ENCODE measurements at regions not wholly inside any gene's neighbourhood (a gene's known extent, or its start where the extent isn't known, plus 50 kb on each side); places are given as distances from the start of the nearest gene placed in this dataset.

- no peak for DNase-seq
These were observed 180.8 kb downstream of the HS3ST3B1 start for GRCh38 chr17:14481664-14482063.

- no peak for DNase-seq
These were observed 173.7 kb downstream of the HS3ST3B1 start for GRCh38 chr17:14474591-14474990.

GRCh38 chr17:14471052-14471451, 170.2 kb downstream of the HS3ST3B1 start:
- no peak for DNase-seq

GRCh38 chr17:14470417-14470816, 169.5 kb downstream of the HS3ST3B1 start:
- DNase-seq = no peak

GRCh38 chr17:14469971-14470370, 169.1 kb downstream of the HS3ST3B1 start:
- no peak for DNase-seq

- no peak for DNase-seq
These were observed 168.0 kb downstream of the HS3ST3B1 start for GRCh38 chr17:14468858-14469257.

- no peak for DNase-seq
These were observed 160.3 kb downstream of the HS3ST3B1 start for GRCh38 chr17:14461227-14461548.

- DNase-seq = no peak
These were observed 159.8 kb downstream of the HS3ST3B1 start for GRCh38 chr17:14460516-14461226.

GRCh38 chr17:14459955-14460354, 159.1 kb downstream of the HS3ST3B1 start:
- no peak for DNase-seq

- no peak for DNase-seq
These were observed 157.8 kb downstream of the HS3ST3B1 start for GRCh38 chr17:14458724-14459123.

- no peak for DNase-seq
These were observed 153.9 kb downstream of the HS3ST3B1 start for GRCh38 chr17:14454746-14455145.

- no peak for DNase-seq
These were observed 152.0 kb downstream of the HS3ST3B1 start for GRCh38 chr17:14452856-14453255.

GRCh38 chr17:14451729-14452191, 150.9 kb downstream of the HS3ST3B1 start:
- DNase-seq = no peak

- DNase-seq = no peak
These were observed 147.9 kb downstream of the HS3ST3B1 start for GRCh38 chr17:14448818-14449217.

GRCh38 chr17:14446825-14447224, 145.9 kb downstream of the HS3ST3B1 start:
- DNase-seq = no peak

- DNase-seq = no peak
These were observed 144.0 kb downstream of the HS3ST3B1 start for GRCh38 chr17:14444915-14445314.

- peak in 1 of 2 donors; percentile 22 for DNase-seq
These were observed 142.1 kb downstream of the HS3ST3B1 start for GRCh38 chr17:14442798-14443528.

- DNase-seq = no peak
These were observed 136.3 kb downstream of the HS3ST3B1 start for GRCh38 chr17:14437176-14437575.

GRCh38 chr17:14436266-14436665, 135.4 kb downstream of the HS3ST3B1 start:
- no peak for DNase-seq

- DNase-seq = no peak
These were observed 133.6 kb downstream of the HS3ST3B1 start for GRCh38 chr17:14434506-14434905.

GRCh38 chr17:14432079-14432478, 131.2 kb downstream of the HS3ST3B1 start:
- DNase-seq = peak; percentile 47 to 61

- DNase-seq = no peak
These were observed 128.2 kb downstream of the HS3ST3B1 start for GRCh38 chr17:14429084-14429483.

- no peak for DNase-seq
These were observed 127.8 kb downstream of the HS3ST3B1 start for GRCh38 chr17:14428648-14429029.

Measured in right lung (tissue), 2 donors.